Coronary artery (tissue), 2 donors: ENCODE measurements at regions not wholly inside any gene's neighbourhood (a gene's known extent, or its start where the extent isn't known, plus 50 kb on each side); places are given as distances from the start of the nearest gene placed in this dataset.

Source experiments
- DNase-seq: peaks from one replicate; pipeline ENCODE4 v3.0.0-alpha.2; 2017; ENCODE audit warnings: low spot score
- H3K27ac ChIP-seq, 2 donors: fragments of 200-600 bp; sonication (generic); one replicate each; pipeline ENCODE4 v1.5.1; 2016 to 2019
- H3K4me3 ChIP-seq: fragments of 200-600 bp; sonication (generic); 2 replicates; pipeline ENCODE4 v1.5.1; 2016; ENCODE audit warnings: mild to moderate bottlenecking, moderate library complexity
- CTCF ChIP-seq: fragments of 200-600 bp; sonication (generic); IDR thresholded peaks from one replicate; pipeline ENCODE4 v1.5.1; 2019; ENCODE audit warnings: antibody characterized with exemption

- TF ChIP-seq CTCF: no peak
- Histone ChIP-seq H3K27ac (no peak overlapping the region), H3K4me3 (no peak overlapping the region)
- no peak for DNase-seq
Observed at GRCh38 chr9:81490605-81491331, 198.6 kb downstream of the TLE1 start.

DNA sequence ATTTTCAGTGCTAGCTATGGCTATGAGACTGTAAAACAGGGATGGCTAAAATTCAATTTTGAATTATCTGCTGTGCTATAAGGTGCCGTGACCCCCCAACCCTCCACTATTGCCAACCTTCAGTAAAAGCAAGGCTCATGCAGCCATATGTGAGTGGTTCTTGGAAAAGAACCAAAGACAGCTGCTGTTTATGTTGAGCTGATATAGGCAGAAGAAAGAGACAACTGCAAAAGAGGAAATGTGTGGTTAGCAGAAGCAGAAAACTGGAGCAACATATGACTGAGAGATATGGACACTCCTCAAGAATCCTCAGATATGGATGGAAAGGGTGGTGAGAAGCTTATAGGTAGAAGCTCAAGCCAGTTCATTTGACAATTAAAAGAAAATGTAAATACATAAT lies 200.3 kb downstream of the TLE1 start:
- H3K4me3 ChIP-seq: no peak overlapping the region
- no peak for DNase-seq
- no peak for TF ChIP-seq CTCF
- H3K27ac ChIP-seq: no peak overlapping the region

- no peak overlapping the region for H3K4me3 ChIP-seq
- H3K27ac ChIP-seq: no peak overlapping the region
- no peak for TF ChIP-seq CTCF
- DNase-seq: no peak
Observed at GRCh38 chr9:81480828-81481604, 208.3 kb downstream of the TLE1 start.

GRCh38 chr9:81479573-81479972 lies 209.8 kb downstream of the TLE1 start:
- no peak overlapping the region for H3K27ac ChIP-seq
- TF ChIP-seq CTCF: no peak

DNA sequence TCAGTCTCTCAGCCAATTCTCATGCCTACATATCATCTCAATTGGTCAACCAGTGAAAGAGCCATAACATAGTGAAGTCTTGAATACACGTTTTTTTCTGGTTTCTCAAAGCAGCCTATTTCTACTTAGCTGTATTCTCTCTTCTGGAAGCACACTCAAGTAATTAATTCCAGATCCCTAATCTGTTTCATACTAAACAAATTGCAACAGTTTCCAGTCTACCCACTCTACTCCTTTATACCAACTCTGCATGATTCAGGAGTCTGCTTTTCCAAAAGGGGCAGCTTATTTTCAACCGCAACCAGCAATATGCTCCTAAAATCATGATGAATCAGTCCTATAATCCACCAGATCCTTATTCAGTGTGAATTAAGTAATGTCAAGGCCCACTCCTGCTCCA lies 211.7 kb downstream of the TLE1 start:
- TF ChIP-seq CTCF: no peak
- no peak for DNase-seq
- H3K4me3 ChIP-seq: no peak overlapping the region

More at GRCh38 chr9:81479573-81479972, 209.8 kb downstream of the TLE1 start:
- no peak overlapping the region for H3K4me3 ChIP-seq
- DNase-seq: no peak

GRCh38 chr9:81476813-81477490 lies 212.4 kb downstream of the TLE1 start:
- Histone ChIP-seq H3K4me3 (no peak overlapping the region), H3K27ac (no peak overlapping the region)
- no peak for DNase-seq
- no peak for TF ChIP-seq CTCF

More for the DNA sequence above, 211.7 kb downstream of the TLE1 start:
- H3K27ac ChIP-seq: no peak overlapping the region
